Femur (tissue), 1 donor: ENCODE measurements at regions not wholly inside any gene's neighbourhood (a gene's known extent, or its start where the extent isn't known, plus 50 kb on each side); places are given as distances from the start of the nearest gene placed in this dataset.
"Not testable (repeated sequence)": the region's sequence is repeated elsewhere in the genome, so short reads cannot be mapped to it uniquely, and the experiment has no call there.

Experiments used
- DNase-seq: peaks from one replicate; pipeline ENCODE4 v3.0.0-alpha.2; 2017

GRCh38 chr4:10388146-10388545, 69.1 kb downstream of the ZNF518B start:
- not testable (repeated sequence) for DNase-seq

GRCh38 chr4:10385994-10386394, 71.2 kb downstream of the ZNF518B start:
- no peak for DNase-seq

- DNase-seq: no peak
Observed at GRCh38 chr4:10384974-10385373, 72.3 kb downstream of the ZNF518B start.

GRCh38 chr4:10383417-10383816, 73.8 kb downstream of the ZNF518B start:
- DNase-seq: no peak

- not testable (repeated sequence) for DNase-seq
Observed at GRCh38 chr4:10382171-10382570, 75.1 kb downstream of the ZNF518B start.

GRCh38 chr4:10381146-10381545, 76.1 kb downstream of the ZNF518B start:
- DNase-seq: no peak

GRCh38 chr4:10380735-10381134, 76.5 kb downstream of the ZNF518B start:
- no peak for DNase-seq

- DNase-seq: no peak
Observed at GRCh38 chr4:10371869-10372471, 85.3 kb downstream of the ZNF518B start.

- DNase-seq: no peak
Observed at GRCh38 chr4:10371121-10371520, 86.1 kb downstream of the ZNF518B start.

- DNase-seq: no peak
Observed at GRCh38 chr4:10369517-10369916, 87.7 kb downstream of the ZNF518B start.

- no peak for DNase-seq
Observed at GRCh38 chr4:10366628-10367027, 90.6 kb downstream of the ZNF518B start.

GRCh38 chr4:10364194-10364593, 93.0 kb downstream of the ZNF518B start:
- no peak for DNase-seq

- no peak for DNase-seq
Observed at GRCh38 chr4:10354746-10355145, 102.5 kb downstream of the ZNF518B start.

GRCh38 chr4:10354225-10354624, 103.0 kb downstream of the ZNF518B start:
- DNase-seq: no peak

- DNase-seq: no peak
Observed at GRCh38 chr4:10353110-10353509, 104.1 kb downstream of the ZNF518B start.

- DNase-seq: no peak
Observed at GRCh38 chr4:10348241-10348640, 109.0 kb downstream of the ZNF518B start.

- no peak for DNase-seq
Observed at GRCh38 chr4:10347815-10348214, 109.4 kb downstream of the ZNF518B start.

GRCh38 chr4:10347281-10347795, 109.9 kb downstream of the ZNF518B start:
- DNase-seq: no peak

- no peak for DNase-seq
Observed at GRCh38 chr4:10346023-10346422, 111.2 kb downstream of the ZNF518B start.

GRCh38 chr4:10345381-10345784, 111.8 kb downstream of the ZNF518B start:
- no peak for DNase-seq

GRCh38 chr4:10344824-10345223, 112.4 kb downstream of the ZNF518B start:
- DNase-seq: no peak

- DNase-seq: no peak
Observed at GRCh38 chr4:10343656-10344055, 113.6 kb downstream of the ZNF518B start.

- no peak for DNase-seq
Observed at GRCh38 chr4:10342866-10343265, 114.4 kb downstream of the ZNF518B start.

- no peak for DNase-seq
Observed at GRCh38 chr4:10336471-10336870, 120.8 kb downstream of the ZNF518B start.

- no peak for DNase-seq
Observed at GRCh38 chr4:10335050-10335449, 122.2 kb downstream of the ZNF518B start.
